SK-N-SH treated with all-trans-retinoic acid at 6 μM for 48 hours (cell line): ENCODE measurements at regions not wholly inside any gene's neighbourhood (a gene's known extent, or its start where the extent isn't known, plus 50 kb on each side); places are given as distances from the start of the nearest gene placed in this dataset.

Source experiments
- ATAC-seq: fragments of 200-7000 bp; cut with Tn5 transposase; 3 replicates; pipeline ENCODE4 v1.9.1; 2020; ENCODE audit warnings: mild to moderate bottlenecking, moderate library complexity
- ARNTL ChIP-seq: fragments of 450-650 bp; formaldehyde crosslinking; IDR thresholded peaks from 2 replicates; pipeline ENCODE4 v1.5.0; 2020; ENCODE audit warnings: low read depth, mild to moderate bottlenecking, moderate library complexity, borderline replicate concordance
- BACH2 ChIP-seq: fragments of 250-450 bp; sonication (Bioruptor Pico); IDR thresholded peaks from 2 replicates; pipeline ENCODE4 v1.9.0; 2021; ENCODE audit warnings: mild to moderate bottlenecking, borderline replicate concordance
- CREB5 ChIP-seq: fragments of 250-450 bp; sonication (Bioruptor Pico); IDR thresholded peaks from 2 replicates; pipeline ENCODE4 v1.5.1; 2020; ENCODE audit warnings: low read depth, mild to moderate bottlenecking, moderate library complexity
- CSDC2 ChIP-seq: fragments of 250-450 bp; sonication (Bioruptor Pico); IDR thresholded peaks from 2 replicates; pipeline ENCODE4 v1.5.0; 2020; ENCODE audit warnings: mild to moderate bottlenecking, moderate library complexity
- CSRNP3 ChIP-seq: fragments of 250-450 bp; sonication (Bioruptor Pico); IDR thresholded peaks from 2 replicates; pipeline ENCODE4 v1.5.1; 2021; ENCODE audit warnings: mild to moderate bottlenecking, moderate library complexity
- ESRRG ChIP-seq: fragments of 250-450 bp; sonication (Bioruptor Pico); IDR thresholded peaks from 2 replicates; pipeline ENCODE4 v1.6.1; 2021; ENCODE audit warnings: mild to moderate bottlenecking
- GLIS3 ChIP-seq: fragments of 250-450 bp; sonication (Bioruptor Pico); IDR thresholded peaks from 2 replicates; pipeline ENCODE4 v1.5.0; 2020; ENCODE audit warnings: mild to moderate bottlenecking, moderate library complexity
- ISL1 ChIP-seq: fragments of 250-450 bp; sonication (Bioruptor Pico); IDR thresholded peaks from 2 replicates; pipeline ENCODE4 v2.1.2; 2022; ENCODE audit warnings: mild to moderate bottlenecking, moderate library complexity
- OSR1 ChIP-seq: fragments of 250-450 bp; sonication (Bioruptor Pico); IDR thresholded peaks from 2 replicates; pipeline ENCODE4 v1.8.0; 2022; ENCODE audit warnings: moderate library complexity, mild to moderate bottlenecking, inconsistent platforms
- PATZ1 ChIP-seq: fragments of 250-450 bp; sonication (Bioruptor Pico); IDR thresholded peaks from 2 replicates; pipeline ENCODE4 v1.8.0; 2020; ENCODE audit warnings: mild to moderate bottlenecking, moderate library complexity, borderline replicate concordance
- POU6F1 ChIP-seq: fragments of 250-450 bp; sonication (Bioruptor Pico); IDR thresholded peaks from 2 replicates; pipeline ENCODE4 v1.8.0; 2021; ENCODE audit warnings: low read depth, mild to moderate bottlenecking, moderate library complexity, borderline replicate concordance
- PPARA ChIP-seq: fragments of 250-450 bp; sonication (Bioruptor Pico); IDR thresholded peaks from 2 replicates; pipeline ENCODE4 v1.5.0; 2020; ENCODE audit warnings: mild to moderate bottlenecking, borderline replicate concordance
- RARB ChIP-seq: fragments of 250-450 bp; sonication (Bioruptor Pico); IDR thresholded peaks from 2 replicates; pipeline ENCODE4 v1.8.0; 2021; ENCODE audit warnings: mild to moderate bottlenecking, moderate library complexity
- TCF4 ChIP-seq: fragments of 250-450 bp; sonication (Bioruptor Pico); IDR thresholded peaks from 2 replicates; pipeline ENCODE4 v1.8.0; 2021; ENCODE audit warnings: mild to moderate bottlenecking, moderate library complexity, borderline replicate concordance
- TOX ChIP-seq: fragments of 250-450 bp; sonication (Bioruptor Pico); IDR thresholded peaks from 2 replicates; pipeline ENCODE4 v1.8.0; 2021; ENCODE audit warnings: mild to moderate bottlenecking, moderate library complexity, borderline replicate concordance
- TSHZ2 ChIP-seq: fragments of 250-450 bp; sonication (Bioruptor Pico); IDR thresholded peaks from 2 replicates; pipeline ENCODE4 v1.5.0; 2020; ENCODE audit warnings: mild to moderate bottlenecking, moderate library complexity
- ZC3H10 ChIP-seq: fragments of 250-450 bp; sonication (Bioruptor Pico); IDR thresholded peaks from 2 replicates; pipeline ENCODE4 v1.5.1; 2021; ENCODE audit warnings: mild to moderate bottlenecking, moderate library complexity
- ZFP30 ChIP-seq: fragments of 450-650 bp; formaldehyde crosslinking; IDR thresholded peaks from 2 replicates; pipeline ENCODE4 v1.5.0; 2022; ENCODE audit warnings: mild to moderate bottlenecking, moderate library complexity
- ZNF565 ChIP-seq: fragments of 450-650 bp; formaldehyde crosslinking; conservative IDR thresholded peaks from 2 replicates; pipeline ENCODE4 v1.5.0; 2020; ENCODE audit warnings: low read depth, mild to moderate bottlenecking, moderate library complexity
- ZNF70 ChIP-seq: fragments of 450-650 bp; formaldehyde crosslinking; IDR thresholded peaks from 2 replicates; pipeline ENCODE4 v1.5.0; 2020; ENCODE audit warnings: mild to moderate bottlenecking, moderate library complexity
- ZNF8 ChIP-seq: fragments of 450-650 bp; formaldehyde crosslinking; IDR thresholded peaks from 2 replicates; pipeline ENCODE4 v1.5.0; 2020; ENCODE audit warnings: mild to moderate bottlenecking, moderate library complexity

- TF ChIP-seq ZNF8 (CRISPR knock-in tag): no peak
- TF ChIP-seq ARNTL: no peak
- TF ChIP-seq ZNF565 (CRISPR knock-in tag): no peak
- no peak for TF ChIP-seq CSDC2 (CRISPR knock-in tag)
- TF ChIP-seq CREB5 (CRISPR knock-in tag): no peak
- no peak for TF ChIP-seq PATZ1
- no peak for TF ChIP-seq TOX (CRISPR knock-in tag)
- TF ChIP-seq ESRRG (CRISPR knock-in tag): no peak
- no peak for TF ChIP-seq RARB (CRISPR knock-in tag)
- TF ChIP-seq CSRNP3 (CRISPR knock-in tag): no peak
- no peak for TF ChIP-seq ZFP30 (CRISPR knock-in tag)
- TF ChIP-seq TCF4 (CRISPR knock-in tag): no peak
- TF ChIP-seq ZNF70 (CRISPR knock-in tag): no peak
- no peak for TF ChIP-seq TSHZ2 (CRISPR knock-in tag)
- TF ChIP-seq GLIS3 (CRISPR knock-in tag): no peak
- TF ChIP-seq ZC3H10: no peak
- no peak for TF ChIP-seq OSR1 (CRISPR knock-in tag)
- no peak for TF ChIP-seq BACH2
- TF ChIP-seq ISL1 (CRISPR knock-in tag): no peak
- no peak for TF ChIP-seq POU6F1 (CRISPR knock-in tag)
- no peak for ATAC-seq
Measured at GRCh38 chrX:98412058-98412457, 1528.3 kb downstream of the RPA4 start.

GRCh38 chrX:98422536-98422935, 1538.8 kb downstream of the RPA4 start:
- TF ChIP-seq TOX (CRISPR knock-in tag): no peak
- TF ChIP-seq CSDC2 (CRISPR knock-in tag): no peak
- TF ChIP-seq BACH2: no peak
- TF ChIP-seq RARB (CRISPR knock-in tag): no peak
- no peak for TF ChIP-seq PATZ1
- TF ChIP-seq TSHZ2 (CRISPR knock-in tag): no peak
- TF ChIP-seq ZNF565 (CRISPR knock-in tag): no peak
- TF ChIP-seq ZNF70 (CRISPR knock-in tag): no peak
- no peak for TF ChIP-seq ZFP30 (CRISPR knock-in tag)
- no peak for TF ChIP-seq CSRNP3 (CRISPR knock-in tag)
- no peak for TF ChIP-seq OSR1 (CRISPR knock-in tag)
- TF ChIP-seq TCF4 (CRISPR knock-in tag): no peak
- no peak for TF ChIP-seq CREB5 (CRISPR knock-in tag)
- no peak for TF ChIP-seq PPARA
- no peak for TF ChIP-seq ISL1 (CRISPR knock-in tag)
- no peak for ATAC-seq
